NCI-H1105 treated with DMSO at 0.1 percent for 48 hours (cell line): ENCODE measurements at regions not wholly inside any gene's neighbourhood (a gene's known extent, or its start where the extent isn't known, plus 50 kb on each side); places are given as distances from the start of the nearest gene placed in this dataset.
"Not testable (repeated sequence)": the region's sequence is repeated elsewhere in the genome, so short reads cannot be mapped to it uniquely, and the experiment has no call there.

Source experiments
- DNase-seq: peaks from one replicate; lab custom pipeline; 2025; lab: John Stamatoyannopoulos, UW

DNA sequence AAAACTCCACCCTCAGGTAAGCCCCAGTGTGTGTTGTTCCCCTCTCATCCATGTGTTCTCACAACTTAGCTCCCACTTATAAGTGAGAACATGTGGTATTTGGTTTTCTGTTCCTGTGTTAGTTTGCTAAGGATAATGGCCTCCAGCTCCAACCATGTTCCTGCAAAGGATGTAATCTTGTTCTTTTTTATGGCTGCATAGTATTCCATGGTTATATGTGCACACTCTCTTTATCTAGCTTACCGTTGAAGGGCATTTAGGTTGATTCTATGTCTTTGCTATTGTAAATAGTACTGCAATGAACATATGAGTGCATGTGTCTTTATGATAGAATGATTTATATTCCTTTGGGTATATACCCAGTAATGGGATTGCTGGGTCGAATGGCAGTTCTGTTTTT is 124.4 kb upstream of the RANBP3L start:
- DNase-seq, result not testable (repeated sequence)

DNA sequence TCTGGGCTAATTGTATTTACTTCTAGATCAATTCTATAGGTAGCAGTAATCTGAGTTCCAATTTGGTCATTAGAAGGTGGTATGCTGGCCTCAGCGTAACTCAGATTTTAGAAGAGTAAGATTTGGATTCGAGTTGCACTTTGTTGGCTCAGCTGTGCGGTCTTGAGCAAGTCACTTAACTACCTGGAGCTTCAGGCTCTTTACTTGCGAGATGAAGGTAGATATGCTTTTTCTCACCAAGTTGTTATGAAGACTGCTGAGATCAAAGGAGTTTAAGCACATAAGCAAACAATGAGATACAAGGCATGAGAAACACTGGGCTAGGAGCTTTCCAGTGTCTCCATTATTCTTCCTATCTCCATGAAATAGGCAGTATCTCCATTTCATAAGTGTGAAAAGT is 133.8 kb upstream of the RANBP3L start:
- DNase-seq, result no peak

DNA sequence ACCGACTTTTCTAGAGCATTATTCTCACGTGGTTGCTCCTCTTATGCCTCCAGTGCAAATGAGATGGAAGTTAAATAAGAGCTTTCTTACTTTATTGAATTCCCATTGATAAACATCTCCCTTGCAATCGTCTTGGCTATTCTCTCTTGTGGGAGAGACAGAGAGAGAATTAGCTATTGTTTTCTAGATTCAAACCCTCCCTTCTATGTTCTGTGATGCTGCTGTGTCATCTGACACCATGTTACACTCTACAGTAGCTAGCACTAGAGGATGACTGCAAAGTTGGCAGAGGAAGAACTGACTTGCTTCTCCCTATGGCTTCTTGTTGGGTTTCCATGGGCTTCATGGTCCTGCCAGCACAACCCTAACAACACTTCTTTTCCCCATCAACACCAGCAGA is 134.6 kb upstream of the RANBP3L start:
- DNase-seq, result no peak

DNA sequence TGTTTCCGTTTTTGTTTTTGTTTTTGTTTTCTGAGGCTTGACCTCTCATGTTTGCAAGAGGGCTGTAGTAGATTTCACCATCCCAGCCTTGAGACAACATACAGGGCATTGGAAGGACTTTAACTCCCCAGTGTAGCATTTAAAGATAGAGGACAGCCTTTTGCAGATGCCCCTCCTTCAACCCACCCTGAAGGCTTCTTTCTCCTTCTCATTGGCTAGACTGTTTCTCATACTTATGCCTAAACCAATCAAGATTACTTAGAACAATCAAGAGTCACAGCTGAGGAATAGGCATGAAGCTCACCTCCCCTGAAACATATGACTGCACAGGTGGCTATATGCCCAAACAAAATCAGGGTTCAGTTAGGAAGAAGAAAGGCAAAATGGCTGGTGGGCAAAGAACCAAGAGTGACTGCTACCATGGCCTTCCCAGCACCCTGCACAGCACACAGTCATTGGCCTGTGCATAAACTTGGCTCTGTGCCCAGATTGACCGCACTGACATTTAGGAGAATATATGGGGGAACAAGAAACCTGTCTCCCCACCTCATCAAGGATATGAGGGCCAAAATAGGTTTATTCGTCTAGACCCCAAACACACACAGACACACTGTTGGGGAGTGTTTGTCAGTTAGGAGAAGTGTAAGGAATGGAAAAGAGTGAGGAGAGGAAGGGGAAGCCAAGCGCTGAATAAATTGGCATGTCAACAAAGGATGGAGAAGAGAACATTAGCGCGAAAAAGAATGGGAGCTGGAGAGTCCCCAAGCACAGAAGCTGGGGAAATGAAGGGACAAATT is 137.3 kb upstream of the RANBP3L start:
- DNase-seq, result no peak

DNA sequence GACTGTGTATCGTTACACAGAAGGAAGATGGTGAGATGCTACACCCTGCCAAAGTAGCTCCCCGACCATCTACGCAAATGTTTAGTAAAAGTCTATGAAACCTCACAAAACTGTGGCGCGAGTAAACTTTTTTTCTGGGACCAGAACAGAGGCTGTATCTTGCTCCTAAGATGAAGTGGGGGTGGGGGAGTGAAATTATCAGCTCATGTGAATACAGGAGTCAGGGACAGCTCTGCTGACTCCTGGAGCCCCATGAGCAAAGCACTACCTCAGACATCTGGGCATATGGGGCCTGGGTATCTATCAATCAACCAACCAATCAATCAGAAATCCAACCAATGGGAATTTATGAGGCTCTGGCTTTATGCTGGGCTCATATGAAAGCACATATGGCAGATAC is 138.6 kb upstream of the RANBP3L start:
- DNase-seq, result no peak

DNA sequence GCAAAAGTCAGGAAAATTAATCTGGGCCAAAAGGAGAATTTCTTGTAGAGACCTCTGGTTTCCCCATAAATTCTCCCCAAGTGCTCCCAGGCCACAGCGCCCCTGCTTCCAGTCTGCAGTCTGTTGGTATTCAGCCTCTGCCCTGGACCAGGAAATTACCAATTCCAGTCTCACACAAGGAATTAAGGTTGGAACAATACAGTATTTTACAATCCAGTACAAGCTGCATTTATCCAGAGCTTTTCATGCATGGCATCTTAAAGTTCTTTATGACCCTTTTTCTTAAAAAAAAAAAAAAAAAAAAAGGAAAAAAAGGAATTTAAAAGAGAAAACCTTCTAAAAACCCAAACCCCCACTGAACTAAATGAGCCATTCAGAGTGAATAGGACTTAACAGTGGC is 139.6 kb upstream of the RANBP3L start:
- no peak for DNase-seq

DNA sequence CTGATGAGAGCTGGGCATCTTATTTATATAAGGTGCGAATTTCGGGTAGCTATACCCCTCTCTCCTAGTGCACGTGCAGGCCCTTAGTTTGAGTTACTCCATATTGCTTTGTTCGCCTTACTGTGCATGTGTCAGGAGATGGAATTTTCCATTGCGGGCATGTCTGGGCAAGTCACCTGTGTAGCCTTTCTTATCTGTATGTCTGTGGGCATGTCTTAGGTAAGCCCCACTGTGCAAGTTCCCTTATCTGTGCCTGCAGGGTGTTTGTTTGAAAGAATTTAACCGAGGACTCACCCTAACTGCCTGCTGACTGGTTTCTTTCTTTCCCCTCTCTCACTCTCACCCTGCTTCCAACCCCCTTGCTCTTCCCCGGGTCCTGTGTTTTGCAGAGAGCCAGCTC is 140.7 kb upstream of the RANBP3L start:
- no peak for DNase-seq

DNA sequence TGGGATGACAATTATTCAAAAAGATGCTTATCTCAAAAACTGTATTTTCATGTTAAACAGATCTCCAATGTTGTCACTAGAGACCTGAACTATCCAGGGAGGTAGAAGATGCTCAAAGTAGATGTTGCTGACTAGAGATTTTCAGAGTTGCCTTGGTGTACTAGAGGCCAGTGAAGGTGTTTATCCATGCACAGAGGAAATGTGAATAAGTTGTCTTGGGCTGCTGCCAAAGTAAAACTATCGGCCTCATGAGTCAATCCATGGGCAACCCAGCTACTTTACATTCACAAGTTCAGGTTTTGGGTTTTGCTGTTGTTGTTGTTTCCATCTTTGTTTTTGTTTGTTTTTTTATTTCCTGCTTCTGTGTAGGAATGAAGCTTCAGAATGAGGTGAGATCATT is 141.1 kb upstream of the RANBP3L start:
- DNase-seq, result no peak

DNA sequence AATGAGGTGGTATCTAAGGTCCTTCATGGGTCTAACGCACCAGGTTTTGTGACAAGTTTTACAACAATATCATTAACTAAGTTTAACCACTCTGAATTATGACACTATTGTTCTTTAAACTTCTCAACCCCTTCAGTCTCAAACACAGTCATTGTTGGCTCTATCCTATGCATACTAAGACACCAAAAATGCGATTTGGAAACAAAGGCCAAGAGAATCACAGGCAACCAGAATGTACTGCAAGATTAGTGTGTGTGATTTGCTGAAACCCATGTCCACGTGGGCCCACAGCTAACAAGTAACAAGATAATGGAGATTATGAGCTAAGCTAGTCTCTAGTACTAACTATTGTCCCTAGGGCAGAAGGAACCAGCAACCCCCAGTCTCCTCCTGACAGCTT is 142.2 kb upstream of the RANBP3L start:
- DNase-seq, result no peak

DNA sequence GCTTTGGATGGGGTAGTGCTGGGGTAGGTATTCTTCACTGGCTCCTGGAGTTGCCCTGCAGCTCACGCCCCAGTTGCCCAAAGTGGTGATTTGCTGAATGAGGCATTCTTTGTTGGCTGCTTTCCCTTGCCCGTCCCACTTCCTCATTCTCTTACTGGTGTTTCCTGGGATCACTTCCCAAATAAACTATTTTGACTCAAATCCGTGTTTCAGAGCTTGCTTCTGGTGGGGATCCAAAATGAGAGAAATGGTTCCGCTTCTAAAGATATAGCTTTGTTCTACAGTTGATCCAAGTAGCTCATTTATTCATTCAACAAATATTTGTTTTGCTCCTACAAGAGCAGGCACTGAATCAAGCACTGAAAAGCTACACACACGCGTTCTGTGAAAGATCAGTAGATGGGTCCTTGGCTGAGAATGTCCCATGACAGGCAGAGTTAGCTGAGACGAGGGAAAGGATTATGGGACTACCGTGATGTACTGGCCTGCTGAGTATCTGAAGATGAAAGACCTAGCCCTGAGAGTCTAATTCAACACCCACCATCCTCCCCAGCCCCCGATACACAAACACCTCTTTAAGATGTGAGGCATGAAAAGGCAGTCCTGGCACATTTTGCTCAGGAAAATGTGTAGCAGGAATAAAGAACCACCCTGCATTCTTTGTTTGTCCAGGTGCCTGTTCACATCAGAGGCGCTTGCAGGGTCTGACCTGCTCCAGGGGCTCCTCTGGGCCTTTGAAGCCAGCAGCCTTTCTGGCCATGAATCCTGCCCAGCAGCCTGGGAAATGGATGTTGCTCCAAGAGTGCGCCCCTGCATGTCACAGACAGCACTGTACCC is 143.1 kb upstream of the RANBP3L start:
- DNase-seq, result no peak

DNA sequence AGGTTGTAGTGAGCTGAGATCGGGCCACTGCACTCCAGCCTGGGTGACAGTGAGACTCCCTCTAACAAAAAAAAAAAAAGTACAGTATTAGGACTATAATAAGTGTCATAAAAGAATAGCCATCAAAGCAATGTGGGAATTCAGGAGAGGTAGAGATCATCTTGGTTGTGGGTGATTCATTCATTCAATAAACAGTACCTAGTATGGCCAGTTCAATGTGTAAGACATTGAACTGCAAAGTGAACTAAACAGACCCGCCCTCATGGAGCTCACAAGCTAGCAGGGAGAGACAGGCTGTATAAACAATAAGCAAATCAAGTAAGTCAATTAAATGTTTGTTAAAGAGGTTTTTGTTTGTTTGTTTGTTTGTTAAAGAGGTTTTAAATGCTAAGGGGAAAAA is 146.1 kb upstream of the RANBP3L start:
- DNase-seq, result no peak

DNA sequence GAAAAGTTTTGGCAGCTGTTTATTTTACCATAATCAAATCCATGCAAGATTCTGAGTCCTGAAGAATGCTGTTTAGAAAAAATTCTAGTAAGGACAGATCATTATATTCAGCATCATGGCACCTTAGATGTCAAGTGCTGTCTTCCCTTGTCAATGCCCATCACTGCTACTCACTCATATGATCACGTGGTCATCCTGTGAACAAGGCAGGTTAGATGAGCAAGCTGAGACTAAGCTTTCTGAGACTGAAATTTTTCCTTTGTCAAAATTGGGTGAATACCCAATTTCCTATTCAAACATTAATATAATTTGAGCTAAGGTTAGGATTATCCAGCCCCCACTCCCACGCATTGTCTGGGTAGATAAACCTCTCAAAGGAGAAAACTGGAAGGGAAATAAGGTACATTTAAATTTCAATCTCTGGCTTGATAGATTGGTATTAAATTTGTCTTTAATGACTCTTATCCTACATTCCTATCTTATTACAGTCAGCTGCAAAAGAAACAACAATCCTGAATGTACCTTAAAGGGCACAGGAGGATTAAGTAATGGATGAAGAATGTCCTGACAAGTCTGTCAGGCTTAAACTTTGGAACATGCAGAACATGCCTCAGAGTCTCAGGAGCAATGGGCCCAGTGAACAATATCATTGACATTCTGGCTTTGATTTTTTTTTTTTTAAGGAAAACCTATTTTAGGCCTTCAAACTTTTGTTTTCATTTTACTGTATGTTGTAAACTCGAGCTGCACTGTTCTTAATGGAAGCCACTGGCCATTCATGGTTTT is 148.7 kb upstream of the RANBP3L start:
- DNase-seq, result no peak

DNA sequence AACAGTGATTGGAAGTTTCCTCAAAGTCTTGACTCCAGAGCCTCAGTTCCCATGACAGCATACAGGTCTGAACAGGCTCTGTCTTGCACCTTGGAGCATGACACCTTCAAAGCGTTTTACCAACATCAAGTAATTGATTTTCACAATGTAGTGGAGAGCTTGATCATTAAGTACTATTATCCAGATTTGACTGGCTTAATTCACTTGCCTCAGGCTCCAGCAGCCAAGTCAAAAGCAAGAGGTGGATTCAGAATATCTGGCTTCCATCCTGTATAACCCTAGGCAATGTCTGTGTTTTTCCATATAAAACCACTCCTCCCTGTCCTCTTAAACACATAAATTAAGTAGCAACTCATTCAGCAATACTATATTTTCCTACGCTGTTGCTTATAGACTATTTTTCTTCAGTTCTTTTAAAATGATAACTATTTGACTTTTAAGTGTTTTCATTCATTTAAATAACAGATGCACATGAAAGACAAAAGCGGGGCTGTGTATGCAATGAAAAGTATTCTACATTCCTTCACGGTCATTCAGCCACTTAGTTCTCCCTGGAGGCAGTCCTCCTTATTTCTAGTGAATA is 150.8 kb upstream of the RANBP3L start:
- peak; percentile 75 for DNase-seq

DNA sequence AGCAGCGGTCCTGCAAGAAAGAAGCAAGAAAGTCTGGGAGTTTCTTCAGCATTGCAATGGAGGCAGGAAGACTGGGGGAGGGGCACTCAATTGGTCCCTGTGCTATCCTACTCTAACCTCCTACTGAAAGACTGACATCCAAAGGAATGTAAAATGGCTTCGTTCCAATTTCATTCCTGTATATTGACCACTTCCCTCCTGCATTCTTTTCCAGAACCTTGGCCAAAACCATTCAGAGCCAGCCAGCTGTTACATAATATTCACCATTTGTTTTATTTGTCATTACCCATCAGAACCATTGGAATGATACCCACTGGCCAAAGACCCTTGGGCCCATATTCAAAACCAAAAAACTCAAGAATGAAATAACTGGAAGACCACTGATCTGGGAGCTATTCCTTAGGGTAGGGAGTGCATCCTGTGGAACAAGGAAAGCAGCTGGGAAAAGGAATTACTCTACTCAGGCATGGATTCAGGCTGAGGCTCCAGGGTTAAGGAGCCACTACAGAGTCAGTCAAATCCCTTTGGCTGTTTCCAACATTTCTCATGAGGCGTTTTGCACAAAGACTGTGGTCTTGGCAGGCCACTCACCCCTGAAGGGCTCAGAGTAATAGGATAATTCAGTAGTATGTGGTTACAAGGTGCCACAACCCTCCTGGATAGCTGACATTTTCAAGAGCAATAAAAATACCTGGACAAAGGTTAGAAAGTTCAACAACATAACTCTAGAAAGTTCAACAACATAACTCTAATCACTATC is 148.7 kb upstream of the SLC1A3 start:
- DNase-seq, result no peak

DNA sequence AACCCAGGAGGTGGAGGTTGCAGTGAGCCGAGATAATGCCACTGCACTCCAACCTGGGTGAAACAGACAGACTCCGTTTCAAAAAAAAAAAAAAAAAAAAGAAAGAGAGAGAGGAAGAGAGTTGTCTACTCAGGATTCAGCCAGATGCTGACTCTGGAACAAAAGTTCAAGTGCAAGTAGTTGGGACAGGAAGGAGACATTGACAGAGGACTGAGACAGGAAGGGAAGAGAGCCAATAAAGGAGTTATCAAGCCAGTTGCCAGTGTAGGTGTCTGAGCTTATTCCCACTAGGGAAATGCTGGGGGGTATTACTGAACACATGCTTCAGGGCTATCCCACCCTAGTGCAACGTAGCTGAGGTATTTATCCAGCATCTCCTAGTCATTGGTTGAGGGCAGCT is 147.7 kb upstream of the SLC1A3 start:
- DNase-seq, result no peak

DNA sequence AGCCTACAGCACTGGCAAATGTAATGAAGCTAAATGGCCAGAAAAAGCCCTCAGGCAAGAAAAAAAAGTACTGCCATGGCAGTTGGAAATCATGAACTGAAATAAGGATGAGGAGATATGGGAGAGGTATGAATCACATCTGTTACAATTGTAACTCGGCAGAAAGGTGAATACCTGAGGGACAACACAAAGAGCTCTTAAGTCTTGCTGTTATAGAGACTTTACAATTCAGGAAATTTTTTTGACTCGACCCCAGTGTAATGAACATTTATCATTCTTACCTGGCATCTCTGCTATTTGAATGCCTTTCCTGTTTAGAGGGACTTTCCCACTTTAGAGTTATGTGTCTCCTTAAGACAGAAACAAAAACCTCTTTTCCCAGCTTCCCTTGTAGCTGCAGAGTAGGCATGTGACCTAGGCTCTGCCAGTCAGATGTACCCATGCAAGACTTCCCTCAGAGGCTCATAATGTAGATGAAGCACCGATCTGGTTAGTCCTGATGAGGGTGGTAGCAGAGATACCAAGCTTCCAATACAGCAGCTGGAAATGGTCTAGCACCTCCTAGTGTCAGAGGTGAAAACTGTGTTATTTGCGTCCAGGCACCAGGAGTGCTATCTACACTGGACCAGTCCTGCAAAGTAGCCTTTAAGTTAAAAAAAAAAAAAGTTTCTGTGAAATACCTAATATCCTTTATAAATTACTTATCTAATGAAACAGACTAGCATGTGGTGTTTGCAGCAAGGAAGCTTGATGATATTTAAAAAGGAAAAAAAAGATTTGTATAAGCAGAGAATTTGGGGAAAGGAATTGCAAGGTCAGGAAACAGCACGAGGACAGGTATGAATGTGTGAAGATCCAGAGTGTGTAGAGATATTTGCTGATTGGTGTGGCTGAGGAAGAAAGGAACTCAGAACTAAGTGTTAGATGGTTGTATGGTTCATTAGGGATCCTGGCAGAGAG is 146.9 kb upstream of the SLC1A3 start:
- DNase-seq, result no peak

DNA sequence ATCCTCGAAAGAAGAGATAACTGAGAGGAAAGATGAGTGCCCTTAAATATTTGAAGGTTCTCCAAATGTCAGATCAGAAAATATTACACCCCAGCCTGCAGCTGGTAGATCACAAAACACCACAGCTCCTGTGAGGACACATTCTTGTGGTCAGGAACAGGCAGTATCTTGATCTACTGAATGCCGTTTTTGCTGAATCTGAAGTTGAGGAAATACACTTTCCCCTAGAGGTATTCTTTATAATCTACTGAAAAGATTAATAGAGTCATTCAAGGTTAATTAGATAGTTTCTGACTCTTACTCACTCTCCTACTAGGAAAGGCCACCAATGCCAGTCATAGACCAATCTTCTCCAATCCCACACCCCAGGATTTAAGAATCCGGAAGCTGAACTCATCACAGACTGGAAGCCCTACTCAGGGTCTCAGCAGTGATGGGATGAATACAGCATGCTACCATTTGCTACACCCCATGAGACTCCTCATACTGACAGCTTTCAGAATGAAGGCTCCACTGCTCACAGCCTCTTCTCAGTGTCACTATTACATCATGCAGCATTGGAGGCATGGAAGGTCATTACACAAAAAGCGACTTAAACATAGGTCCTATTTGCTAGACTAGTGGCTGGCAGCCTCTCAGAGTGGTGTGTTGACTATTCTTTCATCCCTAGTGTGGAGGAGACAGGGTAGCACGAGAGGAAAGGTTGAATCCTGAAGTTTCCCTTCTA is 143.9 kb upstream of the SLC1A3 start:
- DNase-seq, result no peak

DNA sequence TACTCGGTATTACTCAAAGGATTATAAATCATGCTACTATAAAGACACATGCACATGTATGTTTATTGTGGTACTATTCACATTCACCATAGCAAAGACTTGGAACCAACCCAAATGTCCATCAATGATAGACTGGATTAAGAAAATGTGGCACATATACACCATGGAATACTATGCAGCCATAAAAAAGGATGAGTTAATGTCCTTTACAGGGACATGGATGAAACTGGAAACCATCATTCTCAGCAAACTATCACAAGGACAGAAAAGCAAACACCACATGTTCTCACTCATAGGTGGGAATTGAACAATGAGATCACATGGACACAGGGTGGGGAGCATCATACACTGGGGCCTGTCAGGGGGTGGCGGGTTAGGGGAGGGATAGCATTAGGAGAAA is 130.5 kb upstream of the SLC1A3 start:
- DNase-seq, result not testable (repeated sequence)

DNA sequence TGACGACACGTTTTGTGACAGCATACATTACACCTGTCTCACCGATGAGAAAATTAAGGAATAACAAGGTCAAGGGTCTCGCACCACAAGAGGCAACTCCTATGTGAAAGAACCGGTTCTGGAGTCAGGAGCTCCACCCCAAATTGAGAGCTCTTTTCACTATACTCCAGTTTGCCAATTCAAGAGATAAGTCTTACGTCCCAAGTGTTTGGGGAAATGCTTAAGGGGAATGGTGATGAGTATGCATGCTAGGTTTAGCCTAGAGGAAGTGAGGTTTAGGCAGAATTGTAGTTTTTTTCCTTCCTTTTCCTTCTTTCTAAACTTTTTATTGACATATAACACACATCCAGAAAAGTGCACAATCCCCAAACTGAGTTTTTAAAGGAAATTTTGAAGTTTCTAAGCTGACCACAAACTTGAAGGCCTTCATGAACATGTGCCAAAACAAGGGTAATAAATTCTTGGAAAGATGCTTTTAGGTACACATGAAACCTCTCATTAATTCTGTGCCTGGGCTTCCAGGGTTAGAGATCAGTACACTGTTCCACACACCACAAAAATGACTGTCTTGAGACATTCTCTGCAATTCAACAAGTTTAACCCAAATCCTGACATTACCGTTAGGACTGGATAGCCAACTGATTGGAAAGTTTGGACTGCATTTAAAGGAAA is 127.6 kb upstream of the SLC1A3 start:
- DNase-seq, result no peak
